B cell (primary cell): ENCODE measurements at regions not wholly inside any gene's neighbourhood (a gene's known extent, or its start where the extent isn't known, plus 50 kb on each side); places are given as distances from the start of the nearest gene placed in this dataset.

Experiments used
- CTCF ChIP-seq: fragments of 200-600 bp; IDR thresholded peaks from one replicate; pipeline ENCODE4 v1.8.0; 2022; ENCODE audit warnings: antibody characterized with exemption, mild to moderate bottlenecking
- EZH2 ChIP-seq: IDR thresholded peaks from 2 replicates; pipeline ENCODE4 v1.6.1; 2012; ENCODE audit warnings: borderline replicate concordance, low read depth, mild to moderate bottlenecking, moderate library complexity, low read length; ENCODE audit not compliant: insufficient read depth, poor library complexity, severe bottlenecking

GRCh38 chr15:92831655-92832328 is 68.3 kb upstream of the CHD2 start:
- no peak for TF ChIP-seq CTCF
- TF ChIP-seq EZH2, result no peak
